SK-MEL-5 (cell line): ENCODE measurements at regions not wholly inside any gene's neighbourhood (a gene's known extent, or its start where the extent isn't known, plus 50 kb on each side); places are given as distances from the start of the nearest gene placed in this dataset.
A peak's percentile ranks its signal among the peaks of the same experiment; 100 is the strongest.

Experiments used
- DNase-seq: peaks from one replicate; pipeline ENCODE4 v3.0.0-alpha.2; 2016; ENCODE audit warnings: low read depth, low spot score
- in situ Hi-C: cut with HindIII; loops from 2 replicates; pipeline ENCODE4 v1.10.0; 2016; ENCODE audit warnings: low sequenced_read_pairs, high pct_unique_total_duplicates, low pct_unique_long_range_greater_than_20kb

DNA sequence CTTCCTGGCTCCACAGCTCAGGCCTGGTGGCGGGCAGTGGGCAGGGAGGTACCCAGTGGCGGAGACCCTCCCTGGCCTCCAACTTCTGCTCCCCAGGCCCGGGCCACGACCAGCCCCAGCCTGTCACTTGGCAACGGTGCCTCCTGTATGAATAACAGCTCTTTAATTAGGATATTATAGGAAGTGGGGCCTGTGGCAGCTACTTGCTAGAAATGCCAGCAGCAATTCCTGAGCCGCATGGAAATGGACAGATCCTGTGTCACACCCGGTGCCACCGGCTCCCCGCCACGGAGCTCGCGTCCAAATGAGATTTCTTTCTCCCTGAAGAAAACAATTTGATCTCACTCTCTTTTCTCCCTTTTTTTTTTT lies 104.5 kb downstream of the CHST1 start:
- DNase-seq: no peak
- in situ Hi-C loops: no loop called here

DNA sequence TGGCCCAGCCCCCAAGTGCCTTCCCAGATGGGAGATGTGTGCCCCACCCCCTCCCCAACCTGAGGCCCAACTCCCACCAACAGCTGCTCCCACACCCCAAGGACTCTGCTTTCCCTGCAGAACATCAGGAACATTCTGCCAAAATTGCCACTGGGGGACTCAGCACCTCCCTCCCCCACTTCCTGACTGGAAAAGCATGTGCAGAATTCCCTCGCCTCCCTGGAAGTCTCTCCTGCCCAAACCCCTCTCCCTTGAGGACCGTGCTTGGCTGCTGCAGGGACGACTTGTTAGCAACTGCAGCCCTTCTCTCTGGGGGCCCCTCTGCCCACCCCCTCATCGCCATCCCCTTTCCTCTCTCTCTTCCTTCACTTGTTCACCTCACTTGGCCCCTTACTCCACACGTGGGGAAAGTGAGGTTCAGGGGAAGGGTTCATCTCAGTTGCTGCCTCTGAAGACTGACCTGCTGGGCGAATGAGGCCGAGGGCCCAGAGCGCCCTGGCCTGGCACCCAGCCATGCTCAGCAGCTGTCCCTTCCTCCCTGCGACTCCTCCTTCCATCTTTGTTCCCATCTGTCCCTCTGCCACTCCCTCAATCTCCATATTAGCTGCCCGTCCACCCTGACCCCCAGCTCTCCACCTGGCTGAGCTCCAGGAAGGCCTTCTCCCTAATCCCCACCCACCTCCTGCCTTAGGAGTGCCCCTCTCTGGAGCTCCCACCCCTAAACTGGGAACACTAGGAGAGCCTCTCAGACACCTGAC lies 105.1 kb downstream of the CHST1 start:
- DNase-seq: no peak
- in situ Hi-C loops: no loop called here

DNA sequence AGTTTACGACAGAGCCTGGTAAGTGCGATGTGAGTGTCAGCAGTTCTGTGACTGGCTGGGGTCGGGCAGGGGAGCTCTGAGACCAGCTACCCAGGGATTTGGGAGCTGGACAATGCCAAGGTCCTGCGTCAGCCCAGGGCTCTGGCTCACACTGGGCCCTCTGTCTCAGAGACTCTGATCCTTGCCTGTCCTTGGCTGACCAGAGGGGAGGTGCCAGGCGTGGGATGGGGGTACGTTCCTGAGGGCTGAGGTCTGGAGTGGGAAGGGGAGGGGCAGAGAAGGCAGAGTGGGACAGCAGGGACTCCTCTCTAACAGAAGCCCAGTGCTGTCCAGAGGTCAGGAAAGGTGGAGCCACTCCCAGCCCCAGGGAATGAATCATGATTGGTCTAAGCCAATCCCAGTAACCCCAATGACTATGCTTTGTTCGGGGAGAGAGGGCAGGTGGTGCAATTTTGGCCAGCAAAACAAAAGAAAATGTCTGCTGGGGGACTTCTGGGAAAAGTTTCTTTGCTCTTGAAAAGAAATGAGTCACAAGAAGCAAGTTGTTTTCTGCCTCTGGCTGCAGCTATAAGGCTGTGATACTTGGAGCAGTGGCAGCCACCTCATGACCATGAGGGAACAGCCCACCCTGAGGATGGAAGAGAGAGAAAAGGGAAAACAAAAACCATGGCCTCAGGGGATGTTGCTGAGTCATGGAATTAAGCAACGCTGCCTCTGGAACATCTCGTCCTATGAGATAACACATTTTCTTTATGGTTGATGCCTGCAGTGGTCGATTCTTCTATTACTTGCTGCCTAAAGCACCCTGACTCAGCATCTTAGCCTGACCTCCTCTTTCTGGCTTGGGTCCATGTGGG lies 108.3 kb downstream of the CHST1 start:
- peak; percentile 7 for DNase-seq
- in situ Hi-C loops: no loop called here

DNA sequence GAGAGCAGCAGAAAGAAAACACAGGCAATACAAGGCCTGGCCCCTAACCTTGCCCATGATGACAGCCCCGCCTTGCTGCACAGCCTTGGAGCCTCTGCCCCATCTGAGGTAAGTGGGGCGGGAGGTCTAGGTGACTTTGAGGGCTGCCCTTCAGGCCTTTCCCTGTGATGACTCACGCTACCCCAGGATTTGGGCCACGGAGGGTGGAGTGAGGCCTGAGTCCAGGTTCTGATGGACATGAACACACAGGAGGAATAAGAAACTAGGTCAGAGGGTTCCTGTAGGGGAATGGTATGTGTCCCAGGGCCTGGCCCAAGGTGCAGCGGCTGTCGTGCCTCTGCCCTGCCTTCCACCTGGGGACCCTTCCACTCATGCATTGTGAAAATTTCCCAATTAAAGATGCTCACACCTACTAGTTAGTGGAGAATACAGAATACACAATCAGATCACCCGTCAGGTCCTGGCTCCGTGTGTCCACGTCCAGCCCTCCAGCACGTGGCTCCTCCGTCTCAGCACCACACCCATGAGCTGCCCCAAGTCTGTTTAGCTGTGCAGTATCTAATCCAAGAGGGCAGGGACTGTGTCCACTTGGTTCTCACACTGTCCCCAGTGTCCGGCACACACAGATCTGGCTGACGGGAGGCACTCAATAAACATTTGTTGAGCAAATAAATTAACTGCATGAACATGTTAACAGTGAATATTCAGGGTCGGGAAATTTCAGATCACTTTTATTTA lies 111.0 kb downstream of the CHST1 start:
- no peak for DNase-seq
- in situ Hi-C loops: no loop called here

DNA sequence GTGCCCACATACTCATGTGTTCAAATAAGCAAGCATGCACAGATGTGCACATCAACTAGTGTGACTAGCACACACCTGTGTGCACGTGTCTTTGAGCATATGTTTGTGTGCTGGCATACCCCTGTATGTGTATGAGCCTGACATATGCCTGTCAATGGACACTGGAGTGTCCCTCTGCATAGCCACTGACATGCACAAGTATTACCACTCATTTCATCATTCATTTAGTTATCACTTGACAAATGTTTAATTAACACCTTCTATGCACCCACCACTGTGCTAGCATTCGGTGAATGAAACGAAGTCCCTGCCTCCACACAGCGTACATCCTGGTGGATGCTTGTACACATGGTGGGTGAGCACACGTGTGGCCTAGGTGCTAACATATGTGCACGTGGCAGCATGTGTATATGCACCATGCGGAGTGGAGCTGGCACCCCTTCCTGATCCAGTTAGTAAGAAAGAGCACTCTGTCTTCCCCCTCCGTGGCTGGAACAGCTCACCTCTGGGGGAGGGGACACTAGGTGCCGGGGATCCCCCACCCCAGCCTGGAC lies 112.0 kb downstream of the CHST1 start:
- in situ Hi-C loops: no loop called here

DNA sequence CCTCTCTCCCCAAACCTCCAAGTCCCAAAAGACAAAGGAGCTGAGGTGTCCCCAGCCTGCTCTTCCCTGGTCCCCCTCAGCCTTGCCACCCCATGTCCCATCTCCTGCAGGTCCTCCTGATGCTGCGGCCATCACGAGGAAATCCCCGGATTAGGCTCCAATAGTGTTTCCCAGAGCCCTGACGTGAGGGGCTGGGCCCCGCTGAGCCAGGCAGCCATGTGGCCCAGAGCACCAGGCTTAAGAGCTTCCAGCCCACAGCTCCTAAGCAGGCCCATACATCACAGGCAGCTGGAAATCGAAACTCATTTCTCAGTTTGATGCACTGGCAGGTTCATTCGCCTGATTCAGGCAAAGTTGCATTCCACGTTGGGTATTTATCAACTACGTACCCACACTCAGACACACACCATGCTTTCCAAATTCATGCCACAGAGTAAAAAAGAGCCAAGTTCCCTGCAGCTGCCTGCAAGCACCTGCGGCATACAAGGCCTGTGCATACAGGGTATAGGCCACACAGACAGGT lies 114.2 kb downstream of the CHST1 start:
- no peak for DNase-seq
- in situ Hi-C loops: no loop called here

More for the DNA sequence above, 112.0 kb downstream of the CHST1 start:
- no peak for DNase-seq

DNA sequence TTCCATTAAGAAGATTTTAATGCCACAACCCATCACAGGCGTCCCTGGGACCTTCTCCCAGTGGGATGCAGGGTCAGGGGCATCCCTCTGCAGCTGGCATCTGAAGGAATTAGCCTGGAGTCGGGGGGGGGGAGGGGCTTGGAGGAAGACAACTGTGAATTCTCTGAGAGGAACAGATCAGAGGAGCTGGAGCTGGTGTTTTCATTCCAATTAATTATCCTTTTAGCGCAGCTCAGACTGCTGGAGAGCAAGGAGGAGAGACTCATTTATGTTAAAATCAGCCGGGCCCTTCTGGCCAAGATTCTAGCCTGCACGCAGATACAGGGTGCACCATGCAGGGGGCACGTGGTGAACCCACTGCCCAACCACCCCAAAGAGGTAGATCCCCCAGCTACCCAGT lies 116.2 kb downstream of the CHST1 start:
- in situ Hi-C loops: no loop called here
- DNase-seq: no peak

DNA sequence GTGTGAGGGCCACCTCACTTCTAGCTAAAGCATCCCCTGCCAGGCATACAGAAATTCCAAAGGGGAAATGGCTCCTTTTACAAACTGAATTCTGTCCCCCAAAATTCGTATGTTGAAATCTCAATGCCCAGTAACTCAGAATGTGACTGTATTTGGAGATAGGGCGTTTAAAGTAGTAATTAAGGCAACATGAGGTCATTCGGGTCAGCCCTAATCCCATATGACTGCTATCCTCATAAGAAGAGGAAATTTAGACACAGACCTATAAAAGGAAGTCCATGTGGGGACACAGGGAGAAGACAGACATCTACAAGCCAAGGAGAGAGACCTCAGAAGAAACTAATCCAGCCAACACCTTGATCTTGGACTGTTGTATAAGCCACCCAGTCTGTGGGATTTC lies 119.1 kb downstream of the CHST1 start:
- in situ Hi-C loops: no loop called here
- no peak for DNase-seq

DNA sequence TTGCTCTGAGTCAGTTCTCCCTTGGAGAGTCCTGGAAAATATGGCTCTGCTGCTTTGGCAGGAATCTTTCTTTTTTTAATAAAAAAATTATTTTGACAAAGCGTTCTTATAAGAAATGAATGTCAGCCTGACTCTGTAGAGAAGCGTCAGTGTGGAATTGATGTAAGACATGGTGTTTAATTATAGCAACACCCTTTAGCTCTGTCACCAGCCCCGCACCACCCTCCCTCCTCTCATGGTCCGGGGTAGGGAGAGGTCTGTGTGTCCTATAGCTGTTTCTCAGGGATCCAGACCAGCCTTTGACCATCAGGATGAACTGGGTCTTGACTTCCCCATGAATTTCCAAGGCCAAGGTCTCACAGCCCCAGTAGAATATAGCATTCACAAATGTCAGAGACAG lies 120.6 kb downstream of the CHST1 start:
- in situ Hi-C loops: no loop called here
- DNase-seq: no peak

DNA sequence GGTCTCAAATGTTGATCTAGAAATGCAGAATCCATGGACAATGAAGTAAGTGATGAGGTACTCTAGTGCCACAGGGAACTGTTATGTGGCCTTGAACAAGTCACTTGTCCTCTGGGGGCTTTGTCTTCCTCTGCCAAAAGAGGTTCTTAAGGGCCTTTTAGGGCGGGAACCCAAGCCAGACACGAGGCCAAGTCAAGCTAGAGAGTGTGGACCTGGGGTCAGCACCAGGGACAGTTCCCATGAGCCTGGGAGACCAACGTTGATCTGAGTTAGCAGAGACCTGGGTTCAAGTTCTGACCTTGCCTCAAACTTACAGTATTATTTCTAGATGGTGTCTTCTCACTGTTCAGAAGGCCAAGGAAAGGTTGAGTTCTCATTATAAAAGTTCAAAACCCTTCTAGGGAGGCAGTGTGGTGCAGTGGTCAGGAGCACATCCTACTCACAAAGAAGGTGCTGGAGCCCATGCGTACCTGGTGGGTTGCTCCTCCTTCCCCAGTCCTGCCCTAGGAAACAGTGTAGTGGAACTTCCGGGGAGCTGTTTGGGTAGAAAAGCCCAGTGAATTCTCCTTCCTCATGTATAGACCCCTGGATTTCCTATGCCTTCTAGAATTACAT lies 121.5 kb downstream of the CHST1 start:
- DNase-seq: peak; percentile 13
- in situ Hi-C loops: no loop called here

DNA sequence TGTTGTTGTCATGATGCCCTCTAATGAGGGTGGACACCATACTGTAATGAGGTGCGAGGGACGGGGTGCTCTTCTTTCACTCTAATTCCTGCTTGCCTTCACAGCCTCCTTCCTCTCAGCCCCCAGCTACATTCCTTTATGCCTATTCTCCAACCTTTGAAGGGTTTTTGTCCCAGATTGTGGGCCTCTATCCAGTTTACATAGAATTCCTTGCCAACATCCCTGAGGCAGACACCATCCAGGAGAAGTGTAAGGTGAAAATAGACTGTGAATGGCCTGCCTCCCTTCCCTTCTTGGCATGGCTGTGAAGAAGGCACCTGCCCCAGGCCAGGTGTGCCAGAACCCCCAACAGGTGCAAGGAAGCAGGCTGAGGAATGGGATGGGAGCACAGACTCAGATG lies 122.3 kb downstream of the CHST1 start:
- in situ Hi-C loops: no loop called here

DNA sequence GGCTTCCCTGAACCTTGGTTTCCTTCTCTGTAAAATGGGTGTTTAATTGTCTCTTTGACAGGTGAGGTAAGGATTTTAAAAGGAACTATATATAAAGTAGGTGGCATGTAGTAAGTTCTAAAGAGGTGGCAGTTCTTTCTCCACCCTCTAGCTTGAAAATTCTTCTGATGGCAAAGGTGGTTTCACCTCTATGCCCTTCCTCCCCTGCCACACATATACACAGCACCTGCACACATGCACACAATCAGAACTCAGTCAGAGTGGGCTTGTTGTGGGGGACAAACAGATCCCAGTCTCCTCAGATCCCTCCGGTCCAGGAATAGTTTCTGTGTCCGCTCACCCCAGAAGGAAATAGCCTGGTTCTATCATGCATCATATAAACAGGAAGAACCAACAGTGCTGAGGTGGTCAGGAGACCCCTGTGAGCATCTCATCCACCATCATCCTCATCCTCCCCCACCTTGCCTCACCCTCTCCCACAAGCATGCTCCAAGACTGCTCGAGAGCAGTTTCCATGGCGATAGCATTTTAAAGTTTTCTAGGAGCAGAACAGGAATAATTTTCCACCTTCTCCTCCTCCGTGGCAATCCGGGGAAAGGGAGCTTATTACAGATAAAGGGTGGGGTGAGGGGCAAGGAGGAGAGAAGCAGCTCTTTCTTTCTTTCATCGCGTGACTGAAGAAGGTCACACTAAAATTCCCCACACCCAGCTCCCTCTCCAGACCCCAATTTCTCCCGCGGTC lies 123.6 kb downstream of the CHST1 start:
- in situ Hi-C loops: no loop called here
- DNase-seq: no peak

More for the DNA sequence above, 122.3 kb downstream of the CHST1 start:
- DNase-seq: no peak

DNA sequence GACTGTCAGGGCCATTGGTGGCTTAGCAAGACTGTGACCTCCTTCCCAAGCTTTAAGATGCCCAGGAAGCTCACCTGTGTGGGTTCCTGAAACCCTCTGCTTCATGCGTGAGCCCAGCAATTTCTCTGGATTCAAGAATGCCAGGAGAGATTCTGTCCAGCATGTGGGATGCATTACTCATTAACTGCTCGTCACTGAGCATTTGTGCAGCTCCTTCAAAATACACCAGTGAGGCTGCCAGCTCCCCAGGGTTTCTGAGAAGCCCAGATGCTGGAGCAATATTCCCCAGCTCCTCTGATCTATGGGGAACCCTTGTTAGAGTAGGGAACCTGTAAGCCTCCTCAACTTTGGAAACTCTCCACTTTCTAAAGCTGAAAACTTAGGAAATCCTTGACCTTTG lies 126.5 kb downstream of the CHST1 start:
- in situ Hi-C loops: no loop called here
- DNase-seq: no peak

DNA sequence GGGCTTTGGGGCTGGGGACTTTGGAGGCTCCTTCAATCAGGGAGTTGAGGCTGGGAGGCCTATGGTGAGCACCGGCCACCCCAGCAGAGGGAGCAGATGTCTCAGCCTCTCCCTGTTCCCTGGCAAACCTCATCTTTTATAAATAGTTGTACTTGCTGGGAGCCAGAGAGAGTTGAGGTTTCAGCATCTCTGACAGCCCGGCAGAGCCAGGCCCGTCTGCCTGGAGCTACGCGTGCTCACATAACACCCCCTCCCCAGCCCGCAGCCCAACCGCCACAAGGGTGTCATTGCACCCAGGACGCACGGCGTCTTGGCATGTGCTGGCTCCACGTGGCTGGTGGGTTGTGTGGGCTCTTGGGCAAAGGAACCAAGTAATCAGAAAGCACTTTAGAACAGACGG lies 127.1 kb downstream of the CHST1 start:
- DNase-seq: no peak

DNA sequence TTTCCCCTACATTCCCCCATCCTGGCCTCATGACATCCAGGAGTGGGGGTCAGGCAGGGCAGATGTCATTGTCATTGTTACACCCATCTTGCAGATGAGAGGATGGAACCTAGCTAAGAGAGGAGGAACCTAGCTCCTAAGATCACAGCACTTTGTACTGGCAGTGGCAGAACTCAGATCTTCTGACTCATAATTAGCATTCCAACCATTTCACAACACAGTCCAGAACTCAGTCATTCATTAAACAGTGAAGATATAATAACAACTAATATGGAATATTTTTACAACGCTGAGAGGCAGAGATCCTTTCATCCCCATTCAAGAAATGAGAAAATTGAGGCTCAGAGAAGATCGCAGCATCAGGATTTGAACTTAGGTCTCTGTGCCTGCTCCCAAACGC lies 127.8 kb downstream of the CHST1 start:
- DNase-seq: no peak
- in situ Hi-C loops: no loop called here

More for the DNA sequence above, 127.1 kb downstream of the CHST1 start:
- in situ Hi-C loops: no loop called here

DNA sequence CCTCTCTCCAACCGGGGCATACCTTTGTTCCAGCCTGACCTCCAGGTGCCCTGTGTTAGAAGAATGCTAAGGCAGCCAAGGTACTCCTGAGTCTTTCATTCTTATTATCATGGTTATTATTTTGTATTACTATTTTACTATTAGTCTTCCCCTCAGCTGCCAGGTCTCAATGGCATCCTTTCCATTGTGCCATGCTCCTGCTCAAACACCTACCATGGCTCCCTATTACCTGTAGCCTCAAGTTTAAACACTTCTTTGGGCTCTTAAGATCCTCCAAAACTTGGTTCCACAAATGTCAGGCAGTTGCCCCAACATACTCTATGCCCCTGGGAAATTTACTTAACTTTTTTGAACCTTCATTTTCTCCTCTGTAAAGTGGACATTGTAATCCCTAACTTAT lies 130.4 kb downstream of the CHST1 start:
- in situ Hi-C loops: no loop called here
- no peak for DNase-seq

DNA sequence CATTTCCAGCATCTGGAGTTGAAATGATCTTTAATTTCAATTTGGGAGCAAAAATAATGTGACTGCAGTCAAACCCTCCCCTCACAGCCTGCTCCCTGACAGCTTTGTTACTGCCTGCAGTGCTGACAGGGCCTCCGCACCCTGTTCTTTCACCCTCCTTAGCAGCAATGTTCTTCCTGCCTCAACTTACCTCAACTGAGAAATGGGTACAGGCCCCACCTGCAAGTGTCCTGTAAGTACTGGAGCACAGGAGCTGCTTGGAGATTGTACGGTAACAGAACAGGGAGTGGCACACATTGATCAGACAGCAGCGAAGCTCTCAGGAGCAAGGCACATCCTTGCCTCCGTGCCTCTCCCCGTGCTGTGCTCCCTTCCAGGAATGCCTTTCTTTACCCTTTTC lies 131.3 kb downstream of the CHST1 start:
- in situ Hi-C loops: no loop called here
- DNase-seq: no peak
